ENCODE measurements at regions not wholly inside any gene's neighbourhood (a gene's known extent, or its start where the extent isn't known, plus 50 kb on each side); places are given as distances from the start of the nearest gene placed in this dataset.

GRCh38 chr12:58384196-58384595 lies 442.8 kb downstream of the ATP23 start:
- DNase-seq = no peak
- intact Hi-C loops (cut with micrococcal nuclease) = no loop called here
- Histone ChIP-seq H3K79me2 (ENCODE audit: insufficient read depth, low read length) (no peaks in the 10 kb centered on the region), H3K36me3 (replicated peaks in 1 of 2; ENCODE audit: control insufficient read depth in 1 of 2, insufficient read depth in 2 of 2, low read length in 2 of 2) (no peaks in the 10 kb centered on the region), H4K20me1 (ENCODE audit: insufficient read depth, low read length) (no peaks in the 10 kb centered on the region), H3K27me3 (ENCODE audit: control insufficient read depth in 2 of 2, insufficient read depth in 2 of 2, low read length in 2 of 2) (no peaks in the 10 kb centered on the region), H3K27ac (ENCODE audit: low read depth in 1 of 2, low read length in 2 of 2) (no peak overlapping the region), H3K9ac (ENCODE audit: insufficient read depth, low read length, poor library complexity, severe bottlenecking) (no peak overlapping the region), H3K4me3 (replicated peaks in 1 of 3; ENCODE audit: low read depth in 2 of 3, low read length in 3 of 3) (no peak overlapping the region), H2AFZ (ENCODE audit: insufficient read depth, low read depth, low read length, poor library complexity, severe bottlenecking) (no peak overlapping the region), H3K9me3 (replicated peaks in 1 of 2; ENCODE audit: control insufficient read depth in 1 of 2, insufficient read depth in 1 of 2, low read length in 2 of 2) (no peaks in the 10 kb centered on the region), H3K4me1 (ENCODE audit: control insufficient read depth in 1 of 2, insufficient read depth in 2 of 2, low read length in 2 of 2) (no peaks in the 10 kb centered on the region), H3K4me2 (replicated peaks; ENCODE audit: extremely low read depth, low read length, poor library complexity, severe bottlenecking) (no peak overlapping the region)
- peaks cover 0 to 2% (median 0%) of the 10 kb centered on the region in 3 donors for H3K27me3 Mint-ChIP-seq (ENCODE audit: low read depth in 3 of 3)
- H3K27ac Mint-ChIP-seq = no peak overlapping the region
- no peaks in the 10 kb centered on the region for H3K4me1 Mint-ChIP-seq
- peaks cover 0 to 2% (median 0%) of the 10 kb centered on the region in 7 donors for H3K9me3 Mint-ChIP-seq
- TF ChIP-seq, protein P1, sequence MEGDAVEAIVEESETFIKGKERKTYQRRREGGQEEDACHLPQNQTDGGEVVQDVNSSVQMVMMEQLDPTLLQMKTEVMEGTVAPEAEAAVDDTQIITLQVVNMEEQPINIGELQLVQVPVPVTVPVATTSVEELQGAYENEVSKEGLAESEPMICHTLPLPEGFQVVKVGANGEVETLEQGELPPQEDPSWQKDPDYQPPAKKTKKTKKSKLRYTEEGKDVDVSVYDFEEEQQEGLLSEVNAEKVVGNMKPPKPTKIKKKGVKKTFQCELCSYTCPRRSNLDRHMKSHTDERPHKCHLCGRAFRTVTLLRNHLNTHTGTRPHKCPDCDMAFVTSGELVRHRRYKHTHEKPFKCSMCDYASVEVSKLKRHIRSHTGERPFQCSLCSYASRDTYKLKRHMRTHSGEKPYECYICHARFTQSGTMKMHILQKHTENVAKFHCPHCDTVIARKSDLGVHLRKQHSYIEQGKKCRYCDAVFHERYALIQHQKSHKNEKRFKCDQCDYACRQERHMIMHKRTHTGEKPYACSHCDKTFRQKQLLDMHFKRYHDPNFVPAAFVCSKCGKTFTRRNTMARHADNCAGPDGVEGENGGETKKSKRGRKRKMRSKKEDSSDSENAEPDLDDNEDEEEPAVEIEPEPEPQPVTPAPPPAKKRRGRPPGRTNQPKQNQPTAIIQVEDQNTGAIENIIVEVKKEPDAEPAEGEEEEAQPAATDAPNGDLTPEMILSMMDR (IDR thresholded peaks at IDR 0.05) = no peak
- 17% methylated on average over 1 of the region's 1 CpG for WGBS (ENCODE audit: insufficient coverage)
- H3K36me3 Mint-ChIP-seq = no peaks in the 10 kb centered on the region
- H3K4me3 Mint-ChIP-seq = no peak overlapping the region

DNA sequence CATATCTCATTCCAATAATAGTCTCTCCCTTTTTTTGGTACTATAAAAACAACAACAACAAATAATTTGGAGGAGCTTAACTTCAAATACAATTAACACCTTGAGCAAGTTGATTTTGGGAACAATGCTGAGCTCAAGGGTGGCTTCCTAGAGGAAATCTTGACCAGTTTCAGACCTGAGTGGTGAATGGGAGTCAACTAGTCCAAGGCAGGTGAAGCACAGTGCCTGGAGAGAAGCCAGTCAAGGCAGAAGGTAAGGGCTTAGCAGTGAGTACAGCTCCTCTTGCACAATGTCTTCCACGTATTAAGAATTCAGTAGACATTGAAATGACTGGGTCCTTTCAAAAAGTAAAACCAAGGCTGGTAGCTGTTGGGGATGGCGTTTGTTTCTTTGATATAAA lies 444.8 kb downstream of the ATP23 start:
- Mint-ChIP-seq H3K4me3 (no peak overlapping the region), H3K36me3 (no peaks in the 10 kb centered on the region), H3K27ac (no peak overlapping the region), H3K4me1 (no peaks in the 10 kb centered on the region), H3K9me3 (peaks cover 0 to 2% (median 0%) of the 10 kb centered on the region in 7 donors), H3K27me3 (ENCODE audit: low read depth in 3 of 3) (peaks cover 0 to 2% (median 0%) of the 10 kb centered on the region in 3 donors)
- intact Hi-C loops (cut with micrococcal nuclease) = no loop called here
- Histone ChIP-seq H3K4me3 (replicated peaks in 1 of 3; ENCODE audit: low read depth in 2 of 3, low read length in 3 of 3) (no peak overlapping the region), H3K27ac (ENCODE audit: low read depth in 1 of 2, low read length in 2 of 2) (no peak overlapping the region), H3K9me3 (replicated peaks in 1 of 2; ENCODE audit: control insufficient read depth in 1 of 2, insufficient read depth in 1 of 2, low read length in 2 of 2) (no peaks in the 10 kb centered on the region), H2AFZ (ENCODE audit: insufficient read depth, low read depth, low read length, poor library complexity, severe bottlenecking) (no peak overlapping the region), H4K20me1 (ENCODE audit: insufficient read depth, low read length) (no peaks in the 10 kb centered on the region), H3K27me3 (ENCODE audit: control insufficient read depth in 2 of 2, insufficient read depth in 2 of 2, low read length in 2 of 2) (no peaks in the 10 kb centered on the region), H3K9ac (ENCODE audit: insufficient read depth, low read length, poor library complexity, severe bottlenecking) (no peak overlapping the region), H3K36me3 (replicated peaks in 1 of 2; ENCODE audit: control insufficient read depth in 1 of 2, insufficient read depth in 2 of 2, low read length in 2 of 2) (no peaks in the 10 kb centered on the region), H3K4me2 (replicated peaks; ENCODE audit: extremely low read depth, low read length, poor library complexity, severe bottlenecking) (no peak overlapping the region), H3K79me2 (ENCODE audit: insufficient read depth, low read length) (no peaks in the 10 kb centered on the region), H3K4me1 (ENCODE audit: control insufficient read depth in 1 of 2, insufficient read depth in 2 of 2, low read length in 2 of 2) (no peaks in the 10 kb centered on the region)
- DNase-seq = no peak
- TF ChIP-seq, protein P1 (IDR thresholded peaks at IDR 0.05) = no peak
- WGBS (ENCODE audit: insufficient coverage) = no CpG with 5 or more reads among the region's 2 CpGs

All from CD14-positive monocyte (primary cell).